Stomach (tissue), 4 donors: ENCODE measurements at regions not wholly inside any gene's neighbourhood (a gene's known extent, or its start where the extent isn't known, plus 50 kb on each side); places are given as distances from the start of the nearest gene placed in this dataset.

Experiments
- CTCF ChIP-seq, 7 experiments: fragments of 450-650 bp in 4 of 7; fragments of 200-600 bp in 3 of 7; sonication (generic) in 3 of 7; IDR thresholded peaks; one replicate each; pipeline ENCODE4 v1.5.1; 2016 to 2019; ENCODE audit warnings: antibody characterized with exemption in 7 of 7, control low read depth in 2 of 7, mild to moderate bottlenecking in 1 of 7
- POLR2A ChIP-seq, 4 donors: fragments of 450-650 bp; IDR thresholded peaks; one replicate each; pipeline ENCODE4 v1.6.1; 2016; ENCODE audit warnings: antibody characterized with exemption in 4 of 4, control low read depth in 2 of 4, mild to moderate bottlenecking in 1 of 4, moderate library complexity in 1 of 4

GRCh38 chr10:128511284-128511683 lies 385.1 kb upstream of the MKI67 start:
- TF ChIP-seq CTCF (IDR thresholded peaks at IDR 0.05), result no peak
- TF ChIP-seq POLR2A (IDR thresholded peaks at IDR 0.05), result no peak
